ENCODE measurements at regions not wholly inside any gene's neighbourhood (a gene's known extent, or its start where the extent isn't known, plus 50 kb on each side); places are given as distances from the start of the nearest gene placed in this dataset.

DNA sequence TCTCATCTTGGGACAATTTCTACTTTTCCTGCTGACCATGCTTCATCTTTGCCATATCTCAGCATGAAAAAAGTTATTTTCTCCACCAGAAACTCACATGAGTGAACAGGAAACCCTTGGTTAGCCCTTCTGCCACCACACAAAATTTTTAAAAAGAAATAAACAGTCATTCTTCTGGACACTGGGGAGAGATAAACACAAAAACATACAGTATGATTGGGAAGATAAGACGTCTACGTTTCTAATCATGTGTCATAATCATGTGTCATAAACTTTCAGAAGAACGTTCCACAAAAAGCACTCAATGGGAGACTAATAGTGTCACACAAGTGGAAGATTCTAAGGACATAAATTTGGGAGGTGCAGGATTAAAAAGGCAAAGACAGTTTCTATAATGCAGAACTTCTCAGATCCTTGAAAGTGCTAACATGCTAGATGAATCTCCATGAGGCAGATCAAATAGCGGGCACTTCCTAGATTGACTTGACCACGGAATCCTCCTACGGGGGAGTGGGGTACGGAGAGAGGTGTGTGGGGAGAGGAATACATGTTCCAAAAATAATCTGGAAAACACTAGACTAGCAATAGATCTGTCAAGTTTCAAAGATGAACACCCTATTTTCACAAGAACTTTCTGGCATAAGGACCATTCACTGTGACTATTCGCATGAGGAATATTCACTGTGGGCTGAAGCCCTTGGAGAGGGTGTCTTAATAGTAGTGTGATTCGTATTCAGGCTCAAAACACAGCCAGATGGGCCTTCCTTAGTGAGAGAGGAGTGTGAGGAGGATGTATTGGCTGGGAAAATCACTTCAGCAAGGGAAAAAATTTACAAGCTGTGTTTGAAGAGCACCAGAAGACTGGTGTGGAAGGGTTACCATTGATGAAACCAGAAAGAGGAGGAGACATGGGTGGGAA lies 206.7 kb downstream of the SETD4 start:
- TF ChIP-seq POLR2AphosphoS5 (IDR thresholded peaks at IDR 0.05; ENCODE audit: insufficient read depth, low read depth, low read length) (no peak), GATA2 (IDR thresholded peaks at IDR 0.05; ENCODE audit: insufficient read depth, insufficient read length, low read depth, low read length) (peak; percentile 83)
- FAIRE-seq: peak; percentile 31

GRCh38 chr21:35852820-35853219 lies 207.5 kb downstream of the SETD4 start:
- Histone ChIP-seq H3K9me3 (replicated peaks; ENCODE audit: control insufficient read depth, insufficient read depth, low read length) (no peaks in the 10 kb centered on the region), H2AFZ (ENCODE audit: low read depth, low read length) (no peak overlapping the region), H3K4me3 (replicated peaks in 1 of 3; ENCODE audit: insufficient read depth in 1 of 3, low read depth in 1 of 3, low read length in 3 of 3) (no peak overlapping the region), H4K20me1 (replicated peaks; ENCODE audit: control insufficient read depth, extremely low read depth, insufficient read depth, low read length) (no peaks in the 10 kb centered on the region), H3K4me1 (ENCODE audit: control insufficient read depth, extremely low read depth, insufficient read depth, low read length) (peaks cover 20% of the 10 kb centered on the region), H3K27me3 (ENCODE audit: control insufficient read depth in 2 of 2, insufficient read depth in 2 of 2, low read length in 2 of 2) (no peaks in the 10 kb centered on the region), H3K9me1 (replicated peaks; ENCODE audit: control insufficient read depth, extremely low read depth, insufficient read depth, low read length) (no peaks in the 10 kb centered on the region), H3K9ac (replicated peaks; ENCODE audit: extremely low read depth, insufficient read depth, low read length) (no peak overlapping the region), H3K79me2 (ENCODE audit: control insufficient read depth, insufficient read depth, low read length) (no peaks in the 10 kb centered on the region), H3K36me3 (ENCODE audit: control insufficient read depth in 2 of 2, extremely low read depth in 1 of 2, insufficient read depth in 2 of 2, low read length in 2 of 2) (no peaks in the 10 kb centered on the region), H3K4me2 (ENCODE audit: insufficient read depth, low read length) (no peak overlapping the region), H3K27ac (ENCODE audit: insufficient read depth, low read depth, low read length) (no peak overlapping the region)
- ChIA-PET CTCF (interaction anchor here (0.8 kb wide), 1 partner anchor 13 kb away, joined by 5 read pairs; no protein-coding TSS in a partner anchor), POLR2A (no interaction called here)
- no peak for TF ChIP-seq GATA2 (IDR thresholded peaks at IDR 0.05; ENCODE audit: insufficient read depth, insufficient read length, low read depth, low read length)
- no peak for TF ChIP-seq POLR2AphosphoS5 (IDR thresholded peaks at IDR 0.05; ENCODE audit: insufficient read depth, low read depth, low read length)
- TF ChIP-seq JUN (IDR thresholded peaks at IDR 0.05; ENCODE audit: borderline replicate concordance, insufficient read depth, insufficient read length, low read depth): no peak
- TF ChIP-seq MYC (IDR thresholded peaks at IDR 0.05; ENCODE audit: low read depth, low read length): no peak
- no peak for TF ChIP-seq MAX (IDR thresholded peaks at IDR 0.05; ENCODE audit: insufficient read depth, insufficient read length)
- TF ChIP-seq CTCF (IDR thresholded peaks at IDR 0.05; ENCODE audit: extremely low read depth in 1 of 2, insufficient read depth in 1 of 2, low read depth in 1 of 2, low read length in 2 of 2): no peak
- no peak for TF ChIP-seq EZH2 (IDR thresholded peaks at IDR 0.05; ENCODE audit: borderline replicate concordance, low read depth, low read length, severe bottlenecking)
- TF ChIP-seq FOS (IDR thresholded peaks at IDR 0.05; ENCODE audit: borderline replicate concordance, insufficient read depth, low read length): no peak
- no peak for TF ChIP-seq POLR2A (IDR thresholded peaks at IDR 0.05; ENCODE audit: low read depth, low read length)
- dilution Hi-C loops (cut with MboI; ENCODE audit: extremely low pct_ligation_motif_present, low sequenced_read_pairs): no loop called here
- FAIRE-seq: no peak
- no TSS peak for BruUV-seq (replicated peaks)
- no peak for DNase-seq (ENCODE audit: low read depth, low spot score)
- intact Hi-C loops (cut with micrococcal nuclease): no loop called here

More for the DNA sequence above, 206.7 kb downstream of the SETD4 start:
- H3K9ac ChIP-seq (replicated peaks; ENCODE audit: extremely low read depth, insufficient read depth, low read length): no peak overlapping the region
- H3K36me3 ChIP-seq (ENCODE audit: control insufficient read depth in 2 of 2, extremely low read depth in 1 of 2, insufficient read depth in 2 of 2, low read length in 2 of 2): no peaks in the 10 kb centered on the region
- intact Hi-C loops (cut with micrococcal nuclease): loop anchor here (2.0 kb wide), 1 partner anchor 79 kb away; no protein-coding TSS in a partner anchor
- dilution Hi-C loops (cut with MboI; ENCODE audit: extremely low pct_ligation_motif_present, low sequenced_read_pairs): no loop called here
- H3K27ac ChIP-seq (ENCODE audit: insufficient read depth, low read depth, low read length): no peak overlapping the region
- H2AFZ ChIP-seq (ENCODE audit: low read depth, low read length): peak overlapping the region; percentile 22
- no peak overlapping the region for H3K4me3 ChIP-seq (replicated peaks in 1 of 3; ENCODE audit: insufficient read depth in 1 of 3, low read depth in 1 of 3, low read length in 3 of 3)
- ChIA-PET POLR2A (no interaction called here), CTCF (interaction anchor here (0.8 to 1.7 kb wide), 2 partner anchors 13 to 14 kb away, joined by 5 to 11 read pairs; no protein-coding TSS in a partner anchor)
- BruUV-seq (replicated peaks): no TSS peak
- H3K27me3 ChIP-seq (ENCODE audit: control insufficient read depth in 2 of 2, insufficient read depth in 2 of 2, low read length in 2 of 2): no peaks in the 10 kb centered on the region
- no peaks in the 10 kb centered on the region for H3K79me2 ChIP-seq (ENCODE audit: control insufficient read depth, insufficient read depth, low read length)
- H3K9me1 ChIP-seq (replicated peaks; ENCODE audit: control insufficient read depth, extremely low read depth, insufficient read depth, low read length): no peaks in the 10 kb centered on the region
- no peaks in the 10 kb centered on the region for H4K20me1 ChIP-seq (replicated peaks; ENCODE audit: control insufficient read depth, extremely low read depth, insufficient read depth, low read length)
- H3K4me2 ChIP-seq (ENCODE audit: insufficient read depth, low read length): no peak overlapping the region
- peak; percentile 19 for DNase-seq (ENCODE audit: low read depth, low spot score)
- H3K9me3 ChIP-seq (replicated peaks; ENCODE audit: control insufficient read depth, insufficient read depth, low read length): no peaks in the 10 kb centered on the region
- H3K4me1 ChIP-seq (ENCODE audit: control insufficient read depth, extremely low read depth, insufficient read depth, low read length): peaks cover 20% of the 10 kb centered on the region

Measured in endothelial cell of umbilical vein (primary cell).